Panc1 (cell line): ENCODE measurements at regions not wholly inside any gene's neighbourhood (a gene's known extent, or its start where the extent isn't known, plus 50 kb on each side); places are given as distances from the start of the nearest gene placed in this dataset.

Experiments used
- ATAC-seq: fragments of 200-7000 bp; cut with Tn5 transposase; 2 replicates; pipeline ENCODE4 v1.9.1; 2020; ENCODE audit warnings: mild to moderate bottlenecking, moderate library complexity
- BruUV-seq: library from RNA; stranded (reverse); fragments of 400-500 nt; replicated peaks from 2 replicates; lab custom pipeline; 2021; lab: Mats Ljungman, UMichigan
- CTCF ChIA-PET: fragments of 300-600 bp; sonication (Branson Sonifier 250); formaldehyde crosslinking; loops from one replicate; lab custom pipeline; 2022; ENCODE audit warnings: antibody characterized with exemption; lab: Charles Lee
- POLR2A ChIA-PET: fragments of 300-600 bp; sonication (Branson Sonifier 250); formaldehyde crosslinking; loops from one replicate; lab custom pipeline; 2022; ENCODE audit warnings: antibody characterized with exemption; lab: Charles Lee
- DNase-seq: peaks from one replicate; pipeline ENCODE4 v3.0.0-alpha.2; 2010; ENCODE audit warnings: low read depth, low spot score
- H3K27ac ChIP-seq: 2 replicates; pipeline ENCODE4 v1.5.1; 2011; ENCODE audit warnings: mild to moderate bottlenecking, low read length, inconsistent platforms
- H3K27me3 ChIP-seq: fragments of 200-500 bp; sonication (Bioruptor generic); 2 replicates; pipeline ENCODE4 v1.6.0; 2014; ENCODE audit warnings: low read length, inconsistent platforms; ENCODE audit not compliant: control insufficient read depth, insufficient read depth
- H3K36me3 ChIP-seq: fragments of 200-500 bp; sonication (Bioruptor generic); 2 replicates; pipeline ENCODE4 v1.5.1; 2014; ENCODE audit warnings: inconsistent platforms, mild to moderate bottlenecking, low read length, moderate library complexity; ENCODE audit not compliant: control insufficient read depth, insufficient read depth
- H3K4me1 ChIP-seq: 2 replicates; pipeline ENCODE4 v1.5.1; 2011; ENCODE audit warnings: inconsistent platforms, mild to moderate bottlenecking, low read length, moderate library complexity; ENCODE audit not compliant: control insufficient read depth, insufficient read depth
- H3K4me3 ChIP-seq, 2 experiments: 2 replicates each; pipeline ENCODE4 v1.5.1; 2011 to 2012; ENCODE audit warnings: low read depth in 2 of 2, low read length in 2 of 2, mild to moderate bottlenecking in 2 of 2, inconsistent platforms in 1 of 2, moderate library complexity in 1 of 2
- H3K9me3 ChIP-seq: fragments of 200-500 bp; sonication (Bioruptor generic); 2 replicates; pipeline ENCODE4 v1.5.1; 2014; ENCODE audit warnings: low read depth, mild to moderate bottlenecking, inconsistent platforms, low read length, moderate library complexity; ENCODE audit not compliant: control insufficient read depth, insufficient read depth
- POLR2AphosphoS5 ChIP-seq: IDR thresholded peaks from 2 replicates; pipeline ENCODE4 v1.6.1; 2012; ENCODE audit warnings: mild to moderate bottlenecking, low read depth, low read length, moderate library complexity
- SIN3A ChIP-seq: IDR thresholded peaks from 2 replicates; pipeline ENCODE4 v1.6.1; 2012; ENCODE audit warnings: low read depth, mild to moderate bottlenecking, low read length, moderate library complexity, borderline replicate concordance; ENCODE audit not compliant: insufficient read depth
- TCF7L2 ChIP-seq: IDR thresholded peaks from 2 replicates; pipeline ENCODE4 v1.6.1; 2011; ENCODE audit warnings: mild to moderate bottlenecking, low read depth, low read length, inconsistent platforms
- in situ Hi-C: cut with HindIII; loops from 2 replicates; pipeline ENCODE4 v1.10.0; 2016; ENCODE audit warnings: low sequenced_read_pairs, low pct_unique_long_range_greater_than_20kb
- intact Hi-C: fragments of 100-400 bp; cut with micrococcal nuclease; formaldehyde crosslinking; loops from one replicate; pipeline ENCODE4 v1.10.0; 2022; ENCODE audit not compliant: unreplicated experiment
- TF ChIP-seq, protein P1 (sequence below), 2 experiments: IDR thresholded peaks; 2 replicates each; pipeline ENCODE4 v1.6.1; 2011 to 2012; ENCODE audit warnings: low read depth in 2 of 2, control low read depth in 1 of 2, low read length in 1 of 2, mild to moderate bottlenecking in 1 of 2, moderate library complexity in 1 of 2; ENCODE audit not compliant: insufficient read depth in 1 of 2
- TF ChIP-seq, protein P2 (sequence below): fragments of 450-650 bp; IDR thresholded peaks from 2 replicates; pipeline ENCODE4 v1.5.1; 2017; ENCODE audit warnings: mild to moderate bottlenecking

DNA sequence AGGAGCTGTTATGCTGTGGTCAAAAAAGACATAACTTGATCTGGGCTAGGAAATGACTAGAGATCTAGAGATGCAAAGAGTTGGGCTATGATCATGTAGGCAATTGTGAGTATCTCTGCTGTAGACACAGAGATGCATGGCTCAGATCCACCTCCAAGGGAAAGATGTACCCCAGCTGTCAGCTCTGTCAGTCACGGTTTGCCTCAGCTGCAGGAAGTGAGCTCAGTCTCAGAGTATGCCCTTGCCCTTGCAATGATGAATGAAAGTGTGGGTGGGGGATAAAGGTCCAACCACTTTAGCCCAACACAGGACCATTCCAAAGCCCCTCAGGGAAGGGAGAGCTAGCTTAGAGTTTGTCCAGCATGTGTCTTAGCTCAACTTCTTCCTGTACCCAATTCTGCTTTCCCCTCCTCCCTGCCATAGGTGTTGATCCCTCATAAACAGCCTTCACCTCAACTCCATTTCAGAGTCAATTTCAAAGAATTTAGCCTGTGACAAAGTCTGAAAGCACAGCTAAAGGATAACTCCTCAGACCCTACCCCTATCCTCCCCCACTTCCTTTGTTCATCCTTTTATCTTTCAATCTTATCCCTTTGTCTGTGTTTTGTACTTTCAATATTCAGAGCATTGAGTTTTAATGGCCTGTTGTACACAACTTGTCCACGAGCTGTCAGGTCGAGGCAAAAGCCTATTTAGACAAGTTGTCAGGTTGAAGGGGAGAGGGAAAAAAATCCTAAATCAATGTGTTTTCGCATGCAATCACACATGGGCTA, 90.6 kb downstream of the MID1IP1 start:
- H3K9me3 ChIP-seq, result no peaks in the 10 kb centered on the region
- BruUV-seq, result no TSS peak
- no peak for ATAC-seq
- H3K36me3 ChIP-seq, result no peaks in the 10 kb centered on the region
- in situ Hi-C loops (no loop called here), intact Hi-C loops (no loop called here)
- H3K4me1 ChIP-seq, result no peaks in the 10 kb centered on the region
- no peak overlapping the region for H3K27ac ChIP-seq
- DNase-seq, result no peak
- ChIA-PET POLR2A (no interaction called here), CTCF (no interaction called here)
- no peak overlapping the region for H3K4me3 ChIP-seq
- no peaks in the 10 kb centered on the region; the same call in 1 of the 2 replicates for H3K27me3 ChIP-seq
- TF ChIP-seq, protein P1, sequence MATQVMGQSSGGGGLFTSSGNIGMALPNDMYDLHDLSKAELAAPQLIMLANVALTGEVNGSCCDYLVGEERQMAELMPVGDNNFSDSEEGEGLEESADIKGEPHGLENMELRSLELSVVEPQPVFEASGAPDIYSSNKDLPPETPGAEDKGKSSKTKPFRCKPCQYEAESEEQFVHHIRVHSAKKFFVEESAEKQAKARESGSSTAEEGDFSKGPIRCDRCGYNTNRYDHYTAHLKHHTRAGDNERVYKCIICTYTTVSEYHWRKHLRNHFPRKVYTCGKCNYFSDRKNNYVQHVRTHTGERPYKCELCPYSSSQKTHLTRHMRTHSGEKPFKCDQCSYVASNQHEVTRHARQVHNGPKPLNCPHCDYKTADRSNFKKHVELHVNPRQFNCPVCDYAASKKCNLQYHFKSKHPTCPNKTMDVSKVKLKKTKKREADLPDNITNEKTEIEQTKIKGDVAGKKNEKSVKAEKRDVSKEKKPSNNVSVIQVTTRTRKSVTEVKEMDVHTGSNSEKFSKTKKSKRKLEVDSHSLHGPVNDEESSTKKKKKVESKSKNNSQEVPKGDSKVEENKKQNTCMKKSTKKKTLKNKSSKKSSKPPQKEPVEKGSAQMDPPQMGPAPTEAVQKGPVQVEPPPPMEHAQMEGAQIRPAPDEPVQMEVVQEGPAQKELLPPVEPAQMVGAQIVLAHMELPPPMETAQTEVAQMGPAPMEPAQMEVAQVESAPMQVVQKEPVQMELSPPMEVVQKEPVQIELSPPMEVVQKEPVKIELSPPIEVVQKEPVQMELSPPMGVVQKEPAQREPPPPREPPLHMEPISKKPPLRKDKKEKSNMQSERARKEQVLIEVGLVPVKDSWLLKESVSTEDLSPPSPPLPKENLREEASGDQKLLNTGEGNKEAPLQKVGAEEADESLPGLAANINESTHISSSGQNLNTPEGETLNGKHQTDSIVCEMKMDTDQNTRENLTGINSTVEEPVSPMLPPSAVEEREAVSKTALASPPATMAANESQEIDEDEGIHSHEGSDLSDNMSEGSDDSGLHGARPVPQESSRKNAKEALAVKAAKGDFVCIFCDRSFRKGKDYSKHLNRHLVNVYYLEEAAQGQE (IDR thresholded peaks at IDR 0.05; ENCODE audit: insufficient read depth in 1 of 2, low read depth in 2 of 2, low read length in 1 of 2), result no peak
- no peak for TF ChIP-seq TCF7L2
- TF ChIP-seq POLR2AphosphoS5, result no peak
- TF ChIP-seq, protein P2, sequence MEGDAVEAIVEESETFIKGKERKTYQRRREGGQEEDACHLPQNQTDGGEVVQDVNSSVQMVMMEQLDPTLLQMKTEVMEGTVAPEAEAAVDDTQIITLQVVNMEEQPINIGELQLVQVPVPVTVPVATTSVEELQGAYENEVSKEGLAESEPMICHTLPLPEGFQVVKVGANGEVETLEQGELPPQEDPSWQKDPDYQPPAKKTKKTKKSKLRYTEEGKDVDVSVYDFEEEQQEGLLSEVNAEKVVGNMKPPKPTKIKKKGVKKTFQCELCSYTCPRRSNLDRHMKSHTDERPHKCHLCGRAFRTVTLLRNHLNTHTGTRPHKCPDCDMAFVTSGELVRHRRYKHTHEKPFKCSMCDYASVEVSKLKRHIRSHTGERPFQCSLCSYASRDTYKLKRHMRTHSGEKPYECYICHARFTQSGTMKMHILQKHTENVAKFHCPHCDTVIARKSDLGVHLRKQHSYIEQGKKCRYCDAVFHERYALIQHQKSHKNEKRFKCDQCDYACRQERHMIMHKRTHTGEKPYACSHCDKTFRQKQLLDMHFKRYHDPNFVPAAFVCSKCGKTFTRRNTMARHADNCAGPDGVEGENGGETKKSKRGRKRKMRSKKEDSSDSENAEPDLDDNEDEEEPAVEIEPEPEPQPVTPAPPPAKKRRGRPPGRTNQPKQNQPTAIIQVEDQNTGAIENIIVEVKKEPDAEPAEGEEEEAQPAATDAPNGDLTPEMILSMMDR, result no peak
- TF ChIP-seq SIN3A, result no peak

DNA sequence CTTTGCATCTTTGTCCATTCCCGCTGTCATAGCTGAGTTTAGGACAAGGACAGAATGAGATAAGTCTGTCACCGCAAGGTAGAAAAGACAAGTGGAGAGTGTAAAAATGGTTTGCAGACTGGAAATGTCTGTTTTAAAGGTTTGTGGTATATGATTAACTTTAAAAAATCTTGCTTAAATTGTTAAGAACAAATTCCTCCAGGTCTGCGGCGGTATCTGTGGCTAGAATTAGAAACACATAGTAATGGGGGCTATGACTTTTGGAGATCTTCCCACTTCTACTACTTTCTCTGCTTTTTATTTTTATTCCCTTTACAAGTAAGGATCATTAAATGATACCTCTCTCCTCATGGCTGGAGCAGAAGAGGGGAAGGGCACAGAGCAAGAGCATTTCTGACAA, 92.2 kb downstream of the MID1IP1 start:
- H3K27me3 ChIP-seq, result no peaks in the 10 kb centered on the region; the same call in 1 of the 2 replicates
- no peak overlapping the region for H3K27ac ChIP-seq
- TF ChIP-seq TCF7L2 (no peak), SIN3A (no peak), POLR2AphosphoS5 (no peak)
- TF ChIP-seq, protein P2, result no peak
- TF ChIP-seq, protein P1 (IDR thresholded peaks at IDR 0.05; ENCODE audit: insufficient read depth in 1 of 2, low read depth in 2 of 2, low read length in 1 of 2), result no peak
- H3K36me3 ChIP-seq, result no peaks in the 10 kb centered on the region
- no TSS peak for BruUV-seq
- ChIA-PET POLR2A (no interaction called here), CTCF (no interaction called here)
- in situ Hi-C loops (no loop called here), intact Hi-C loops (no loop called here)
- no peak for DNase-seq
- H3K4me3 ChIP-seq, result no peak overlapping the region
- no peaks in the 10 kb centered on the region for H3K9me3 ChIP-seq
- no peaks in the 10 kb centered on the region for H3K4me1 ChIP-seq
- no peak for ATAC-seq
